ENCODE measurements at regions not wholly inside any gene's neighbourhood (a gene's known extent, or its start where the extent isn't known, plus 50 kb on each side); places are given as distances from the start of the nearest gene placed in this dataset.

GRCh38 chr12:114193474-114193873 lies 212.5 kb downstream of the TBX5 start:
- Histone ChIP-seq H3K9me3 (ENCODE audit: control insufficient read depth, insufficient read depth, low read depth, low read length) (no peaks in the 10 kb centered on the region), H3K36me3 (ENCODE audit: control insufficient read depth, insufficient read depth, low read length) (no peaks in the 10 kb centered on the region), H3K4me1 (ENCODE audit: control insufficient read depth, insufficient read depth, low read length) (peaks cover 5% of the 10 kb centered on the region; the same call in 1 of the 2 replicates), H3K27ac (ENCODE audit: low read depth, low read length) (no peak overlapping the region), H3K4me3 (ENCODE audit: low read depth, low read length) (no peak overlapping the region), H3K9ac (ENCODE audit: low read length) (no peak overlapping the region), H3K27me3 (ENCODE audit: control insufficient read depth, insufficient read depth, low read length) (no peaks in the 10 kb centered on the region)

DNA sequence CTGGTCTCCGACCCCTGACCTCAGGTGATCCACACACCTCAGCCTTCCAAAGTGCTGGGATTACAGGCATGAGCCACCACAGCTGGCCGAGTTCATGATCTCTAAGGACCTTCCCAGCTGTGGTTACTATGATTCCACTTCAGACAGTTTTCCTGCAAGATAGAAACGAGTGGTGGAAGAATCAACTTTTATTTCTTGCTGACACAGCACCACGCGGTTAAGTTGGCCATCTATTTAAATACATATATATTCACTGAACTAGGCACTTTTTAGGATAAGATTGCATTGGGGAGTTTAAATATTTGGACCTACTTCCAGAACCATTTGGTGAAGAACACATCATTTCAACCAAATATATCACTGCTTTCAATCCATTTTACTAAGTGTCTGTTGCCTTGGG lies 213.4 kb downstream of the TBX5 start:
- no peak overlapping the region for H3K27ac ChIP-seq (ENCODE audit: low read depth, low read length)
- H3K27me3 ChIP-seq (ENCODE audit: control insufficient read depth, insufficient read depth, low read length): no peaks in the 10 kb centered on the region
- H3K36me3 ChIP-seq (ENCODE audit: control insufficient read depth, insufficient read depth, low read length): no peaks in the 10 kb centered on the region
- H3K4me1 ChIP-seq (ENCODE audit: control insufficient read depth, insufficient read depth, low read length): peaks cover 5% of the 10 kb centered on the region; the same call in 1 of the 2 replicates
- no peaks in the 10 kb centered on the region for H3K9me3 ChIP-seq (ENCODE audit: control insufficient read depth, insufficient read depth, low read depth, low read length)
- H3K4me3 ChIP-seq (ENCODE audit: low read depth, low read length): no peak overlapping the region
- no peak overlapping the region for H3K9ac ChIP-seq (ENCODE audit: low read length)

DNA sequence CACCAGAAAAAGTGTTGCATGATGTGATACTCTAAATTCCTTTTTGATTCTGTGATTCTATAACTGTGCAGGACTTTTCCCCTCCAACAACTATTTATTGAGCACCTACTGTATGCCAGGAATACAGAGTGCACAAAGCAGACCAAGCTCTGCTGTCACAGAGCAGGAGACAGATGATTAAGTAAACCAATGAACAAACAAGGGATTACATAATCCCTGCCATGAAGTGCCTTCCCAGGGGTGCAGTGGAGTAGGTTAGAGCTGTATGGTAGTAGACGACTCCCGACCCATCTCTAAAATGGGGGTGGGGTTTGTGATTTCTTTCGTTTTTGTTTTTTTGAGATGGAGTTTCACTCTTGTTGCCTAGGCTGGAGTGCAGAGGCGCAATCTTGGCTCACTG lies 213.9 kb downstream of the TBX5 start:
- Histone ChIP-seq H3K4me1 (ENCODE audit: control insufficient read depth, insufficient read depth, low read length) (peaks cover 6% of the 10 kb centered on the region), H3K27me3 (ENCODE audit: control insufficient read depth, insufficient read depth, low read length) (no peaks in the 10 kb centered on the region), H3K36me3 (ENCODE audit: control insufficient read depth, insufficient read depth, low read length) (no peaks in the 10 kb centered on the region), H3K9me3 (ENCODE audit: control insufficient read depth, insufficient read depth, low read depth, low read length) (no peaks in the 10 kb centered on the region), H3K27ac (ENCODE audit: low read depth, low read length) (no peak overlapping the region), H3K9ac (ENCODE audit: low read length) (no peak overlapping the region), H3K4me3 (ENCODE audit: low read depth, low read length) (no peak overlapping the region)

DNA sequence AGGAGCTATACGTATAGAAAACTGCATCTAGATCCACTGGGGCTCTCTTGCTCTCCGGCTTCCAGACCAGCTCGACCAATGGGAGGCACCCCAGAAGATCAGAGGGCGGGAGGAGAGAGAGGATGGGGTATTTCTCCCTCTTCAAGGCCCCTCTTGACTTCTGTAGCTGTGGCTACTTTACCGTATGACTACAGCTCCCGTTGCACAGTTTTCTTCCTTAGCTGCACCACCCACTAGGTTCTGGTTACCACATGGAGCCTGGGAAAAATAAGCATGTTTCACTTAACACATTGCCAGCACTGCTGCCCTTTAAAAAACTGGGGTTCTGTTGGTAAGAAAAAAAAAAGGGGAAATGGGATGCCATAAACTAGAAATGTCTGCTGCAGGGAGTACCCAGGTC lies 214.4 kb downstream of the TBX5 start:
- no peaks in the 10 kb centered on the region for H3K36me3 ChIP-seq (ENCODE audit: control insufficient read depth, insufficient read depth, low read length)
- H3K4me1 ChIP-seq (ENCODE audit: control insufficient read depth, insufficient read depth, low read length): peaks cover 11% of the 10 kb centered on the region
- H3K27ac ChIP-seq (ENCODE audit: low read depth, low read length): no peak overlapping the region
- no peaks in the 10 kb centered on the region for H3K27me3 ChIP-seq (ENCODE audit: control insufficient read depth, insufficient read depth, low read length)
- no peak overlapping the region for H3K9ac ChIP-seq (ENCODE audit: low read length)
- H3K9me3 ChIP-seq (ENCODE audit: control insufficient read depth, insufficient read depth, low read depth, low read length): no peaks in the 10 kb centered on the region
- no peak overlapping the region for H3K4me3 ChIP-seq (ENCODE audit: low read depth, low read length)

DNA sequence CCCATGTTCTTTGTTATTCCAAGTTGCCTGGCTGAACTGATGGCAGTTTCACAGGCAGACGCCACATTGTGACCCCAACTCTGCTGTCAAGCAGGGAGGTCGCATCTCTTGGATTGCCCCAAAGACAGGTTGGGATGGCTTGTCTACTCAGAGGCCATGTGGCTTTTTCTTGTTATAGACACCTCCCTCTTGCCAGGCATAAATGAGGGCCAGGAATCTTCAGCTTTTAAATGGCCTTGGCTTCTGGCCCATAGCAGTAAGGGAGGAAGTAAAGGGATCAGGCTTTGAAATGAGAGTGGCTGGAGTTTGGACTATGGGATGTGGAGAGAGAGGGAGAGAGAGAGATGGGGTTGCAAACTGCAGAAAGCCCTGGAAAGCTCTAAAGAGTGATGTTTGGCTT lies 215.0 kb downstream of the TBX5 start:
- no peaks in the 10 kb centered on the region for H3K9me3 ChIP-seq (ENCODE audit: control insufficient read depth, insufficient read depth, low read depth, low read length)
- H3K36me3 ChIP-seq (ENCODE audit: control insufficient read depth, insufficient read depth, low read length): no peaks in the 10 kb centered on the region
- H3K9ac ChIP-seq (ENCODE audit: low read length): no peak overlapping the region
- peaks cover 3% of the 10 kb centered on the region for H3K27me3 ChIP-seq (ENCODE audit: control insufficient read depth, insufficient read depth, low read length)
- H3K27ac ChIP-seq (ENCODE audit: low read depth, low read length): no peak overlapping the region
- no peak overlapping the region for H3K4me3 ChIP-seq (ENCODE audit: low read depth, low read length)
- peaks cover 17% of the 10 kb centered on the region for H3K4me1 ChIP-seq (ENCODE audit: control insufficient read depth, insufficient read depth, low read length)

DNA sequence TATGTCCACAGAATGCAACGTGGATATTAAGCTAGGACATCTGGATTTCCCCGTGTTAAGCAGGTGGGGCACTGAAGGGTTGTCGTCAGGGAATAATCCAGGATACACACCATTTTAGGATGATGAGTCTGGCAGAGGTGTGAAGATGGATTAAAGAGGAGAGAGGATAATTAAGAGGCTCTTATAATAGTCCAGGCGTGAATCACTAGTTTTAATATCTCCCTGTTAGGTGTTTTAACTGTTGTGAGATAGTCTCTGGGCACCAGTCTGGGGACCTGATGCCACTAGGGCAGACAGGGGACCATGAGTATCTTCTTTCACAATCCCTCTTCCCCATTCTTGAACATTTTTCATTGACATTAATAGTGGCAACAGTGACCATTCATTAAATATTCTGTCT lies 216.7 kb downstream of the TBX5 start:
- Histone ChIP-seq H3K4me1 (ENCODE audit: control insufficient read depth, insufficient read depth, low read length) (peaks cover 17% of the 10 kb centered on the region), H3K4me3 (ENCODE audit: low read depth, low read length) (no peak overlapping the region), H3K27me3 (ENCODE audit: control insufficient read depth, insufficient read depth, low read length) (peaks cover 12% of the 10 kb centered on the region)

GRCh38 chr12:114186241-114187002 lies 219.5 kb downstream of the TBX5 start:
- H3K9ac ChIP-seq (ENCODE audit: low read length): no peak overlapping the region
- H3K4me1 ChIP-seq (ENCODE audit: control insufficient read depth, insufficient read depth, low read length): peaks cover 13% of the 10 kb centered on the region
- H3K4me3 ChIP-seq (ENCODE audit: low read depth, low read length): no peak overlapping the region; the same call in 1 of the 2 replicates
- H3K9me3 ChIP-seq (ENCODE audit: control insufficient read depth, insufficient read depth, low read depth, low read length): no peaks in the 10 kb centered on the region
- peaks cover 19% of the 10 kb centered on the region for H3K27me3 ChIP-seq (ENCODE audit: control insufficient read depth, insufficient read depth, low read length)
- no peaks in the 10 kb centered on the region for H3K36me3 ChIP-seq (ENCODE audit: control insufficient read depth, insufficient read depth, low read length)
- H3K27ac ChIP-seq (ENCODE audit: low read depth, low read length): no peak overlapping the region

More for the DNA sequence above, 216.7 kb downstream of the TBX5 start:
- Histone ChIP-seq H3K9ac (ENCODE audit: low read length) (no peak overlapping the region), H3K36me3 (ENCODE audit: control insufficient read depth, insufficient read depth, low read length) (no peaks in the 10 kb centered on the region), H3K9me3 (ENCODE audit: control insufficient read depth, insufficient read depth, low read depth, low read length) (no peaks in the 10 kb centered on the region), H3K27ac (ENCODE audit: low read depth, low read length) (no peak overlapping the region)

GRCh38 chr12:114185036-114185435 lies 218.9 kb upstream of the RBM19 start:
- Histone ChIP-seq H3K27me3 (ENCODE audit: control insufficient read depth, insufficient read depth, low read length) (peaks cover 32% of the 10 kb centered on the region), H3K36me3 (ENCODE audit: control insufficient read depth, insufficient read depth, low read length) (no peaks in the 10 kb centered on the region), H3K9me3 (ENCODE audit: control insufficient read depth, insufficient read depth, low read depth, low read length) (no peaks in the 10 kb centered on the region), H3K4me1 (ENCODE audit: control insufficient read depth, insufficient read depth, low read length) (peaks cover 13% of the 10 kb centered on the region), H3K9ac (ENCODE audit: low read length) (no peak overlapping the region), H3K4me3 (ENCODE audit: low read depth, low read length) (no peak overlapping the region), H3K27ac (ENCODE audit: low read depth, low read length) (no peak overlapping the region)

DNA sequence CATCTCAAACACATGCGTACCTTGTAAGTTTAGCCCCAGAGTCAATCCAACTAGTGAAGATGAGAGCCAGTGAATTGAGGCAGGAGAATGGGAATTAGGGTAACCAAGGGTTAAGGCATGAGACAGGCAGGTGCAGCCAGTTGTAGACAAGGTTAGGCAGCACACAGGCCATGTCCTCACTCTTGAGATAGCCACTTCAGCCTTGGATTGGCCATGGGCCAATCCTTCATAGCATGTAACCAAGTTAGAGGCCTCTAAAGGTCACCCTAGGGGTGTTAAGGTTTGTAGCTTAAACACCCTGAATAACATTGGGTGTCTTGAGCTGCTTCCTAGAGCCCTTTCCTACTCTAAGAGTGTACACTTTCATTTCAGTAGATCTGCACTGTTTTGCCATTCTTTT lies 208.2 kb upstream of the RBM19 start:
- H3K27ac ChIP-seq (ENCODE audit: low read depth, low read length): no peak overlapping the region
- no peaks in the 10 kb centered on the region for H3K36me3 ChIP-seq (ENCODE audit: control insufficient read depth, insufficient read depth, low read length)
- H3K4me3 ChIP-seq (ENCODE audit: low read depth, low read length): no peak overlapping the region
- no peak overlapping the region for H3K9ac ChIP-seq (ENCODE audit: low read length)
- H3K9me3 ChIP-seq (ENCODE audit: control insufficient read depth, insufficient read depth, low read depth, low read length): no peaks in the 10 kb centered on the region
- no peaks in the 10 kb centered on the region for H3K4me1 ChIP-seq (ENCODE audit: control insufficient read depth, insufficient read depth, low read length)
- H3K27me3 ChIP-seq (ENCODE audit: control insufficient read depth, insufficient read depth, low read length): peaks cover 26% of the 10 kb centered on the region

DNA sequence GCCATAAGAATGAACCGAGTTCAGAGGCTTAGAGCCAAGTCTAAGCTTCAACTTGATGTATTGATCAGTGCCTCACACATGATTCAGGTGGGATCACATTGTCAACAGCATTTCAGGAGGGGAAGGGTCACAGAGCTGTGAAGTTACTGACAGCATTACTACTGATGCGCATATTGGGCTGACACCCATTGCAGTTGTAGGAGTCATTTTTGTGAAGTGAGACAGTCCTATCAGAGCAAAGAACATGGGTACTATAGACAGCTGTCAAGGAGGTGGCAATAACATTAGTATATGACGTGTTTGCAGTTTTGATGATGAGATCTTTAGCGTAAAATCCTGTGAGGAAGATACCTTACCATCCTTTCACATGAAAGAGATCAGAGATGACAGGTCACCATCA lies 206.0 kb upstream of the RBM19 start:
- Histone ChIP-seq H3K27me3 (ENCODE audit: control insufficient read depth, insufficient read depth, low read length) (peaks cover 40% of the 10 kb centered on the region), H3K4me1 (ENCODE audit: control insufficient read depth, insufficient read depth, low read length) (no peaks in the 10 kb centered on the region), H3K9me3 (ENCODE audit: control insufficient read depth, insufficient read depth, low read depth, low read length) (no peaks in the 10 kb centered on the region), H3K27ac (ENCODE audit: low read depth, low read length) (no peak overlapping the region), H3K9ac (ENCODE audit: low read length) (no peak overlapping the region), H3K36me3 (ENCODE audit: control insufficient read depth, insufficient read depth, low read length) (no peaks in the 10 kb centered on the region), H3K4me3 (ENCODE audit: low read depth, low read length) (no peak overlapping the region)

- no peaks in the 10 kb centered on the region for H3K9me3 ChIP-seq (ENCODE audit: control insufficient read depth, insufficient read depth, low read depth, low read length)
- H3K27me3 ChIP-seq (ENCODE audit: control insufficient read depth, insufficient read depth, low read length): peaks cover 58% of the 10 kb centered on the region
- H3K9ac ChIP-seq (ENCODE audit: low read length): no peak overlapping the region
- no peak overlapping the region for H3K27ac ChIP-seq (ENCODE audit: low read depth, low read length)
- no peaks in the 10 kb centered on the region for H3K4me1 ChIP-seq (ENCODE audit: control insufficient read depth, insufficient read depth, low read length)
- no peaks in the 10 kb centered on the region for H3K36me3 ChIP-seq (ENCODE audit: control insufficient read depth, insufficient read depth, low read length)
- no peak overlapping the region for H3K4me3 ChIP-seq (ENCODE audit: low read depth, low read length)
Observed at GRCh38 chr12:114168061-114168460, 201.9 kb upstream of the RBM19 start.

Measured in HUES6 (cell line).